RKO (cell line): ENCODE measurements at regions not wholly inside any gene's neighbourhood (a gene's known extent, or its start where the extent isn't known, plus 50 kb on each side); places are given as distances from the start of the nearest gene placed in this dataset.

Source experiments
- DNase-seq: peaks from one replicate; pipeline ENCODE4 v3.0.0-alpha.2; 2016; ENCODE audit warnings: low spot score

- no peak for DNase-seq
Observed at GRCh38 chr4:158313566-158313965, 103.3 kb downstream of the TMEM144 start.

GRCh38 chr4:158314756-158315487, 104.6 kb downstream of the TMEM144 start:
- peak; percentile 5 for DNase-seq

- no peak for DNase-seq
Observed at GRCh38 chr4:158315706-158316105, 105.4 kb downstream of the TMEM144 start.

GRCh38 chr4:158316264-158316663, 106.0 kb downstream of the TMEM144 start:
- no peak for DNase-seq

- DNase-seq = no peak
Observed at GRCh38 chr4:158319880-158320279, 109.6 kb downstream of the TMEM144 start.

GRCh38 chr4:158322109-158322508, 111.8 kb downstream of the TMEM144 start:
- no peak for DNase-seq

- no peak for DNase-seq
Observed at GRCh38 chr4:158327525-158327924, 117.2 kb downstream of the TMEM144 start.

GRCh38 chr4:158331863-158332262, 121.6 kb downstream of the TMEM144 start:
- DNase-seq = no peak

GRCh38 chr4:158333820-158334219, 123.5 kb downstream of the TMEM144 start:
- no peak for DNase-seq

- DNase-seq = no peak
Observed at GRCh38 chr4:158341896-158342295, 131.6 kb downstream of the TMEM144 start.

GRCh38 chr4:158346576-158346975, 136.3 kb downstream of the TMEM144 start:
- no peak for DNase-seq

- DNase-seq = no peak
Observed at GRCh38 chr4:158347556-158347955, 137.3 kb downstream of the TMEM144 start.

GRCh38 chr4:158350161-158350560, 139.9 kb downstream of the TMEM144 start:
- DNase-seq = no peak

GRCh38 chr4:158353541-158354304, 143.4 kb downstream of the TMEM144 start:
- DNase-seq = no peak

GRCh38 chr4:158356301-158356700, 146.0 kb downstream of the TMEM144 start:
- DNase-seq = no peak

GRCh38 chr4:158367932-158368441, 153.7 kb upstream of the RXFP1 start:
- peak; percentile 49 for DNase-seq

- DNase-seq = no peak
Observed at GRCh38 chr4:158371158-158371557, 150.5 kb upstream of the RXFP1 start.

- DNase-seq = no peak
Observed at GRCh38 chr4:158374318-158374717, 147.4 kb upstream of the RXFP1 start.

- DNase-seq = no peak
Observed at GRCh38 chr4:158376106-158376840, 145.4 kb upstream of the RXFP1 start.

GRCh38 chr4:158384414-158384813, 137.3 kb upstream of the RXFP1 start:
- no peak for DNase-seq

GRCh38 chr4:158395343-158395742, 126.3 kb upstream of the RXFP1 start:
- DNase-seq = no peak

GRCh38 chr4:158395889-158396288, 125.8 kb upstream of the RXFP1 start:
- no peak for DNase-seq

- no peak for DNase-seq
Observed at GRCh38 chr4:158397781-158398180, 123.9 kb upstream of the RXFP1 start.
